Mesothelial cell of epicardium (in vitro differentiated cells): ENCODE measurements at regions not wholly inside any gene's neighbourhood (a gene's known extent, or its start where the extent isn't known, plus 50 kb on each side); places are given as distances from the start of the nearest gene placed in this dataset.

Experiments
- DNase-seq, 2 experiments: peaks; one replicate each; pipeline ENCODE4 v3.0.0; 2021; ENCODE audit warnings: low spot score in 2 of 2; ENCODE audit not compliant: unreplicated experiment in 2 of 2
- H3K27ac Mint-ChIP-seq: 2 replicates; pipeline ENCODE4 v1.8.0; 2021; ENCODE audit warnings: mixed read lengths
- H3K27me3 Mint-ChIP-seq: 2 replicates; pipeline ENCODE4 v1.8.0; 2021; ENCODE audit warnings: low read depth, mixed read lengths
- H3K36me3 Mint-ChIP-seq: 2 replicates; pipeline ENCODE4 v1.8.0; 2021; ENCODE audit warnings: mixed read lengths
- H3K4me1 Mint-ChIP-seq: 2 replicates; pipeline ENCODE4 v1.8.0; 2021; ENCODE audit warnings: mixed read lengths
- H3K4me3 Mint-ChIP-seq: 2 replicates; pipeline ENCODE4 v1.8.0; 2021; ENCODE audit warnings: mild to moderate bottlenecking, moderate library complexity, mixed read lengths
- H3K9me3 Mint-ChIP-seq: 2 replicates; pipeline ENCODE4 v1.8.0; 2021; ENCODE audit warnings: mixed read lengths
- CTCF ChIP-seq: fragments of 200-600 bp; sonication (generic); IDR thresholded peaks from one replicate; pipeline ENCODE4 v1.5.0; 2021; ENCODE audit warnings: antibody characterized with exemption; ENCODE audit not compliant: unreplicated experiment

GRCh38 chr18:55085557-55086285, 126.5 kb upstream of the CCDC68 start:
- no peak for DNase-seq
- Mint-ChIP-seq H3K27ac (no peak overlapping the region), H3K36me3 (no peaks in the 10 kb centered on the region), H3K4me3 (no peak overlapping the region), H3K4me1 (peaks cover 14% of the 10 kb centered on the region), H3K27me3 (no peaks in the 10 kb centered on the region), H3K9me3 (peaks cover 3% of the 10 kb centered on the region)
- TF ChIP-seq CTCF, result no peak

- no peak for DNase-seq
- Mint-ChIP-seq H3K27me3 (no peaks in the 10 kb centered on the region), H3K4me1 (peaks cover 14% of the 10 kb centered on the region), H3K36me3 (no peaks in the 10 kb centered on the region), H3K9me3 (peaks cover 3% of the 10 kb centered on the region), H3K27ac (no peak overlapping the region), H3K4me3 (no peak overlapping the region)
- no peak for TF ChIP-seq CTCF
Observed at GRCh38 chr18:55084550-55084949, 125.3 kb upstream of the CCDC68 start.

- Mint-ChIP-seq H3K27ac (no peak overlapping the region), H3K27me3 (no peaks in the 10 kb centered on the region), H3K36me3 (no peaks in the 10 kb centered on the region), H3K9me3 (peaks cover 3% of the 10 kb centered on the region), H3K4me3 (no peak overlapping the region), H3K4me1 (peaks cover 8% of the 10 kb centered on the region)
- DNase-seq, result no peak
- no peak for TF ChIP-seq CTCF
Observed at GRCh38 chr18:55083461-55083860, 124.2 kb upstream of the CCDC68 start.

GRCh38 chr18:55079481-55080355, 120.5 kb upstream of the CCDC68 start:
- DNase-seq, result no peak

GRCh38 chr18:55079067-55079466, 119.8 kb upstream of the CCDC68 start:
- Mint-ChIP-seq H3K4me3 (no peak overlapping the region), H3K36me3 (no peaks in the 10 kb centered on the region), H3K9me3 (peaks cover 3% of the 10 kb centered on the region), H3K4me1 (peaks cover 2% of the 10 kb centered on the region), H3K27ac (no peak overlapping the region), H3K27me3 (no peaks in the 10 kb centered on the region)
- TF ChIP-seq CTCF, result no peak
- no peak for DNase-seq

More at GRCh38 chr18:55079481-55080355, 120.5 kb upstream of the CCDC68 start:
- Mint-ChIP-seq H3K36me3 (no peaks in the 10 kb centered on the region), H3K9me3 (peaks cover 3% of the 10 kb centered on the region), H3K4me1 (peaks cover 2% of the 10 kb centered on the region), H3K27ac (no peak overlapping the region), H3K27me3 (no peaks in the 10 kb centered on the region), H3K4me3 (no peak overlapping the region)
- TF ChIP-seq CTCF, result no peak
